Astrocyte (in vitro differentiated cells and primary cell): ENCODE measurements at regions not wholly inside any gene's neighbourhood (a gene's known extent, or its start where the extent isn't known, plus 50 kb on each side); places are given as distances from the start of the nearest gene placed in this dataset.

Experiments
- DNase-seq: peaks from one replicate; pipeline ENCODE4 v3.0.0-alpha.2; 2010; ENCODE audit warnings: low read depth
- FAIRE-seq: peaks from 2 replicates; lab custom pipeline; 2011; peaks lifted over from hg19 to GRCh38; lab: Jason Lieb, UNC
- H2AFZ ChIP-seq: 2 replicates; pipeline ENCODE4 v1.6.0; 2012; ENCODE audit warnings: low read depth, low read length, inconsistent platforms
- H3K27ac ChIP-seq: 2 replicates; pipeline ENCODE4 v1.5.1; 2011; ENCODE audit warnings: low read depth, low read length, inconsistent platforms
- H3K27me3 ChIP-seq: 2 replicates; pipeline ENCODE4 v1.6.0; 2011; ENCODE audit warnings: low read length, inconsistent platforms; ENCODE audit not compliant: insufficient read depth
- H3K36me3 ChIP-seq: 2 replicates; pipeline ENCODE4 v1.5.1; 2011; ENCODE audit warnings: low read length, inconsistent platforms; ENCODE audit not compliant: insufficient read depth
- H3K4me1 ChIP-seq: 2 replicates; pipeline ENCODE4 v1.5.1; 2011; ENCODE audit warnings: low read length, inconsistent platforms; ENCODE audit not compliant: insufficient read depth
- H3K4me2 ChIP-seq: 2 replicates; pipeline ENCODE4 v1.6.0; 2012; ENCODE audit warnings: low read length, inconsistent platforms
- H3K4me3 ChIP-seq: 2 replicates; pipeline ENCODE4 v1.5.1; 2011; ENCODE audit warnings: low read depth, mild to moderate bottlenecking, low read length, inconsistent platforms; ENCODE audit not compliant: insufficient read depth
- H3K79me2 ChIP-seq: 2 replicates; pipeline ENCODE4 v1.6.0; 2012; ENCODE audit warnings: mild to moderate bottlenecking, low read length, inconsistent platforms; ENCODE audit not compliant: insufficient read depth
- H3K9ac ChIP-seq: 2 replicates; pipeline ENCODE4 v1.6.0; 2012; ENCODE audit warnings: mild to moderate bottlenecking, low read length, inconsistent platforms
- H3K9me3 ChIP-seq: 2 replicates; pipeline ENCODE4 v1.5.1; 2012; ENCODE audit warnings: low read depth, mild to moderate bottlenecking, low read length, inconsistent platforms; ENCODE audit not compliant: insufficient read depth
- H4K20me1 ChIP-seq: 2 replicates; pipeline ENCODE4 v1.6.0; 2012; ENCODE audit warnings: low read length, inconsistent platforms; ENCODE audit not compliant: insufficient read depth
- H3K27ac Mint-ChIP-seq: one replicate; pipeline ENCODE4 v1.8.0; 2021; ENCODE audit warnings: mild to moderate bottlenecking, mixed read lengths; ENCODE audit not compliant: unreplicated experiment
- H3K27me3 Mint-ChIP-seq: one replicate; pipeline ENCODE4 v1.8.0; 2021; ENCODE audit warnings: low read depth, mixed read lengths; ENCODE audit not compliant: unreplicated experiment
- H3K36me3 Mint-ChIP-seq: one replicate; pipeline ENCODE4 v1.8.0; 2021; ENCODE audit warnings: low read depth, mixed read lengths; ENCODE audit not compliant: unreplicated experiment
- H3K4me1 Mint-ChIP-seq: one replicate; pipeline ENCODE4 v1.8.0; 2021; ENCODE audit warnings: low read depth, mixed read lengths; ENCODE audit not compliant: unreplicated experiment
- H3K4me3 Mint-ChIP-seq: one replicate; pipeline ENCODE4 v1.8.0; 2021; ENCODE audit warnings: mild to moderate bottlenecking, moderate library complexity, mixed read lengths; ENCODE audit not compliant: unreplicated experiment
- H3K9me3 Mint-ChIP-seq: one replicate; pipeline ENCODE4 v1.8.0; 2021; ENCODE audit warnings: mild to moderate bottlenecking, mixed read lengths; ENCODE audit not compliant: unreplicated experiment
- CTCF ChIP-seq: IDR thresholded peaks from 2 replicates; pipeline ENCODE4 v1.5.1; 2011; ENCODE audit warnings: low read depth, mild to moderate bottlenecking, inconsistent platforms, low read length, moderate library complexity; ENCODE audit not compliant: insufficient read depth
- EZH2 ChIP-seq: IDR thresholded peaks from 2 replicates; pipeline ENCODE4 v1.6.1; 2012; ENCODE audit warnings: mild to moderate bottlenecking, low read length, inconsistent platforms; ENCODE audit not compliant: insufficient read depth

- no peaks in the 10 kb centered on the region for H3K36me3 ChIP-seq
- H3K9me3 Mint-ChIP-seq, result peaks cover 5% of the 10 kb centered on the region
- H3K4me1 ChIP-seq, result no peaks in the 10 kb centered on the region
- H3K4me3 ChIP-seq, result no peak overlapping the region
- no peak overlapping the region for H3K4me3 Mint-ChIP-seq
- H3K79me2 ChIP-seq, result no peaks in the 10 kb centered on the region
- no peak overlapping the region for H3K9ac ChIP-seq
- H3K27ac ChIP-seq, result no peak overlapping the region
- H3K27me3 ChIP-seq, result no peaks in the 10 kb centered on the region
- H3K27ac Mint-ChIP-seq, result no peak overlapping the region
- H3K9me3 ChIP-seq, result peaks cover 9% of the 10 kb centered on the region
- TF ChIP-seq CTCF (no peak), EZH2 (no peak)
- peaks cover 2% of the 10 kb centered on the region for H3K36me3 Mint-ChIP-seq
- FAIRE-seq, result no peak
- DNase-seq, result no peak
- H3K4me2 ChIP-seq, result no peak overlapping the region
- H3K4me1 Mint-ChIP-seq, result peaks cover 5% of the 10 kb centered on the region
- H4K20me1 ChIP-seq, result no peaks in the 10 kb centered on the region
- H3K27me3 Mint-ChIP-seq, result peaks cover 8% of the 10 kb centered on the region
- H2AFZ ChIP-seq, result no peak overlapping the region
Measured at GRCh38 chr2:84204995-84205394, 254.1 kb downstream of the SUCLG1 start.

GRCh38 chr2:84202166-84202565, 256.9 kb downstream of the SUCLG1 start:
- FAIRE-seq (no peak), DNase-seq (no peak)
- H3K4me1 ChIP-seq, result no peaks in the 10 kb centered on the region
- Mint-ChIP-seq H3K27ac (no peak overlapping the region), H3K4me3 (no peak overlapping the region), H3K4me1 (peaks cover 5% of the 10 kb centered on the region), H3K36me3 (no peaks in the 10 kb centered on the region), H3K27me3 (peaks cover 9% of the 10 kb centered on the region), H3K9me3 (peaks cover 8% of the 10 kb centered on the region)
- TF ChIP-seq EZH2 (no peak), CTCF (no peak)
- no peak overlapping the region for H3K4me3 ChIP-seq
- H3K9me3 ChIP-seq, result peaks cover 6% of the 10 kb centered on the region
- H3K79me2 ChIP-seq, result no peaks in the 10 kb centered on the region
- no peaks in the 10 kb centered on the region for H3K27me3 ChIP-seq
- no peak overlapping the region for H3K9ac ChIP-seq
- no peaks in the 10 kb centered on the region for H4K20me1 ChIP-seq
- H3K27ac ChIP-seq, result no peak overlapping the region
- H3K36me3 ChIP-seq, result no peaks in the 10 kb centered on the region
- no peak overlapping the region for H2AFZ ChIP-seq
- H3K4me2 ChIP-seq, result no peak overlapping the region

- DNase-seq (no peak), FAIRE-seq (no peak)
- no peaks in the 10 kb centered on the region for H3K36me3 Mint-ChIP-seq
- H3K4me3 Mint-ChIP-seq, result no peak overlapping the region
- H3K27me3 Mint-ChIP-seq, result peaks cover 10% of the 10 kb centered on the region
- peaks cover 8% of the 10 kb centered on the region for H3K9me3 Mint-ChIP-seq
- no peak overlapping the region for H3K27ac ChIP-seq
- no peaks in the 10 kb centered on the region for H3K36me3 ChIP-seq
- H3K4me3 ChIP-seq, result no peak overlapping the region
- H3K27ac Mint-ChIP-seq, result no peak overlapping the region
- H4K20me1 ChIP-seq, result no peaks in the 10 kb centered on the region
- no peaks in the 10 kb centered on the region for H3K27me3 ChIP-seq
- H3K4me2 ChIP-seq, result no peak overlapping the region
- H3K79me2 ChIP-seq, result no peaks in the 10 kb centered on the region
- no peak overlapping the region for H3K9ac ChIP-seq
- H3K4me1 ChIP-seq, result no peaks in the 10 kb centered on the region
- TF ChIP-seq EZH2 (no peak), CTCF (no peak)
- H3K4me1 Mint-ChIP-seq, result no peaks in the 10 kb centered on the region
- peaks cover 6% of the 10 kb centered on the region for H3K9me3 ChIP-seq
- no peak overlapping the region for H2AFZ ChIP-seq
Measured at GRCh38 chr2:84201158-84201557, 257.9 kb downstream of the SUCLG1 start.
